Nucleus accumbens (tissue), 56 donors: ENCODE measurements at regions not wholly inside any gene's neighbourhood (a gene's known extent, or its start where the extent isn't known, plus 50 kb on each side); places are given as distances from the start of the nearest gene placed in this dataset.
"Not testable (repeated sequence)": the region's sequence is repeated elsewhere in the genome, so short reads cannot be mapped to it uniquely, and the experiment has no call there.

Experiments used
- DNase-seq, 56 donors: peaks; one replicate each; lab custom pipeline; 2025; lab: John Stamatoyannopoulos, UW

DNA sequence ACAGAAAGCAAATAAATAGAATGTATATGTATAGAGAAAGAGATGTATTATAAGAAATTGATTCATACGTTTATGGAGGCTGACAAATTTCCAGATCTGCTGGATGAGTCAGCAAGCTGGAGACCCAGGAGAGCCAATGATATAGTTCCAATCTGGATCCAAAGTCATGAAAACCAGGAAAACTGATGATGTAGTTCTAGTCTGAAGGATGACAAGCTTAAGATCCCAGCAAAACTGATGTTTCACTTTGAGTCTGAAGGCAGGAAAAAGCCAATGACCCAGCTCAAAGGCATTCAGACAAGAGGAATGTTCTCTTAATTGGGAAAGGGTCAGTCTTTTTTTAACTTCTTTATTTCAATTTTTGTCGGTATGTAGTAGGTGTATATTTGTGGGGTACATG is 102.6 kb downstream of the LHFPL1 start:
- DNase-seq, result no peak

DNA sequence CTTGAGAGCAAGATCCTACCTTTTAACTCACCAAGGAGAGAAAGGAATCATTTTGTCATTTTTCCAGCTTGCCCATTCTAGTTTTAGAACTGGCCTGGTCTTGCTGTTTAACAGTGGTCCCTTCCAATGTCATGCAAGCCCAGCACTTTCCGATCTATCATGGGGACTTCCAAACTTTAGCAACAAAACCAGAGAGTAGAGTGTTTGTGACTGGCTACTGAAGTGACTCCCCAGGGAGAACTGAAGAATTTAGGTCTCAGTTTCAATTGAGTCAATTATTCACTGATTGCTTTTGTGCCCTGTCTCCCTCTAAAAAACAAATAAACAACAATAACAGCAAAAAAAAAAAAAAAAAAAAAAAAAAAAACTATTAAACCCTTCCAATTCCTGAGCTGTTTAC is 108.3 kb downstream of the LHFPL1 start:
- DNase-seq, result no peak

DNA sequence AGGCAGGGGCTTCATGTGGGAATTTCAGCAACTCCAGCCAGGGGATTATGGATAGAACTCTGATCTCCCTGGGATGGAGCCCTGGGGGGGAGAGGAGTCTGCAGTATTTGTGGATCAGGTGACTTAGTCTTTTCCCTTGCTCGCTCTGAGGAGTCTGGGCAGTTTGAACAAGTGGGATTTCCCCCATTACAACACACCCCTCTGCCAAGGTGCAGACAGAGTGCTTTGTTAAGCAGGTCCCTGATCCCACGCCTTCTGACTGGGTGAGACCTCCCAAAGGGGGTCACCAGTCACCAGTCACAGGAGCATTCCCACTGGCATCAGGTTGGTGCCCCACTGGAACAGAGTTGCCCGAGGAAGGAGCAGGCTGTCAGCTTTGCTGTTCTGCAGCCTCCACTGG is 123.9 kb downstream of the LHFPL1 start:
- peak in 1 of 56 donors; percentile 0 for DNase-seq

DNA sequence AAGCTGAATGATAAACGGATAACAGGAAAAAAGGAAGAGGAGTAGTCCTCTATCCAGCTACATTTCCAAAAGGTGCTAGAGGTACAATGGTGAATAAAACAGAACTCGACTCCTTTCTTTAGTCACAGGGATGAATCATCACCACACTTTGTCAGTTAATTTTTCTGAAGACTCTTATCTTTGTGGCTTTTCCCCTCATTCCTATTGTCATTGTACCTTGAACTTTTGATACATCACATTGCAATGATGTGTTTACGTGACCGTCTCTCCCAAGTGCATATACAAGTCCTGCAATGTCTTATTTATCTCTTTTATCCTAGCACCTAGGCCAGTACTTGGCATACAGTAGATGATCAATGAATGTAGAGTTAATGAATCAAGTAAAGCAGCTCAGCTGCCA is 134.7 kb downstream of the LHFPL1 start:
- DNase-seq, result no peak

DNA sequence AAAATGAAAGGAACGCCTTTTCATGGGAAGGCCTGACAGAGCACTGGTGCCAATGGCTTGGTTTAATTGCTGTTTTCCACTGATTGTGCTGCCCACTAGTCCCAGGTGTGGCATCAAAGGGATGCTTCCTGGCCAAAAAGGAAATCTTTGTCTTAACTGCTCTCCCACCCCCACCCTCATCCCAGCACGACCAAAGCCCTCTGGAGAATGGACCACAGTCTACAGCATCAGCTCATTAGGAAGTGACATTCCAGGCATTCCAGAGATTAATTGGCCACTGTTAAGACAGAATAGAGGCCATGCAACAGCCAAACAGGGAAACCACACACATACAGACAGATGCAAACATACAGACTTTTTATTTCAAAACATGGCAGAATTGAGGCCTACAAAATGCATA is 143.2 kb downstream of the LHFPL1 start:
- DNase-seq, result no peak

DNA sequence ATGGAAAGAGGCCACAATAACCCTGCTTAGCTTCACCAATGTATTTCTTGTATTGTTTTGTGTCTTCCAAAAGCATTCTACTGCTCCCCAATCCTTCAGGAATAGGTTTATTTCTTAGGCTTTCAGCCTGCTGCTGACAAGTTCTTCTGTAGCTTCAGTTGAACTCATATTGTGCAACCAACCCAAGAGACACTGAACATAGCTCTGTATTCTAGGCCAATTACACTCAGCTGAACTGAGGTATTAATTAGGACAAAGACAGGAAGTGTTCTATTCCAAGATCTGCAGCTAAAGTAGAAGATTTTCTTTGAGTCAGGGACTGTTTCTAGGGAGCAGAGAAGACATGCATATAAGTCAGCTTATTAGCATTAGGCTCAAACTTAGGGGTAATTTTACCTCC is 151.8 kb downstream of the LHFPL1 start:
- no peak for DNase-seq

DNA sequence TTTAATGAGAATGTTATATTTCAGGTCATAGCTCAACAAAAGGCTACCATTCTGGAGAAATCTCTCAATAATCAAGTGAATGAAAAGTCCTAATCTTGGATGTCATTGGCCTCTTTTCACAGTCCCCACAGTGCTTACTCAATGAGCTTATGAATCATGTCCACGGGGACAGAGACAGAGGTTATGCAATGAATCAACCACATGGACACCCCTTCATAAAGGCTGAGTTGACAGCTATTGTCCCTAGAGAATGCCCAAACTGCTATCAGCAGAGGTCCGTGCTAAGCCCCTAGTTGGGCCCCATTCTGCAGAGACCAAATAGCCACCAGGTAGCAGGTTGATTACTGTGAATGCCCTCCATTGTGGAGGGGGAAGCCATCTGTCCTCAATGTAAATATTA is 158.1 kb downstream of the LHFPL1 start:
- no peak for DNase-seq

DNA sequence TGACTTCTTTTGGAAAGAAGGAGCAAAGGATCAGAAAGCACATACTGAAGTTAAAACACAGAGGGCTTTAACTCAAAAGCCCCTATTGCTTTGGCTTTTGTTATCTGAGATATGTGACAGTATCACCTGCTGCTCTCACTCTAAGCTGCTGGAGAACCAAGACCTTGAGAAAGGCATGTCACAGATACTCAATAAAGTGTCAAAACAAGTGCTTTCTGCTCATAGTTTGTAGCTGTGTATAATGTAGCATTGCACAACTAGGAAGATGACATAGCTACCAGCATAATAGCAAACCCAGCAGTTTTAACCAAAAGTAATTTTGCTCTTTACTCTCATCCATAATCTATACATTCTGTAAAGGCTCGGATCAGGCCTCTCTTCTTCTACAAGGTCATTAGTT is 159.6 kb downstream of the LHFPL1 start:
- no peak for DNase-seq

DNA sequence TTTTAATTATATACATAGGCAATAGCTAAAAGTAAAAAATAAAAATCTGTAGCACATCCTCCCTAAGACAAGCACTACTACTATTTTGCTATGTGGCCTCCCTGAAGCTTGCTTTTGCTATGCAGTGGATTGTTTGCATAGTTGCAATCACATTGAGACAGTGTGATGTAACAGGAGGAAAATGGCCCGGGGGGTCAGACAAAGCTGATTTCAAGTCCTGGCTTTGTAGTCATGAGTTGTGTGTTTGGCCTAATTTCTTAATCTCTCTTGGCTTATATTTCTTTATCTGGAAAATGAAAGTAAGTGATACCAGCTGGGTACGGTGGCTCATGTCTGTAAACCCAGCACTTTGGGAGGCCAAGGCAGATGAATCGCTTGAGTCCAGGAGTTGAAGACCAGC is 166.6 kb downstream of the LHFPL1 start:
- no peak for DNase-seq

DNA sequence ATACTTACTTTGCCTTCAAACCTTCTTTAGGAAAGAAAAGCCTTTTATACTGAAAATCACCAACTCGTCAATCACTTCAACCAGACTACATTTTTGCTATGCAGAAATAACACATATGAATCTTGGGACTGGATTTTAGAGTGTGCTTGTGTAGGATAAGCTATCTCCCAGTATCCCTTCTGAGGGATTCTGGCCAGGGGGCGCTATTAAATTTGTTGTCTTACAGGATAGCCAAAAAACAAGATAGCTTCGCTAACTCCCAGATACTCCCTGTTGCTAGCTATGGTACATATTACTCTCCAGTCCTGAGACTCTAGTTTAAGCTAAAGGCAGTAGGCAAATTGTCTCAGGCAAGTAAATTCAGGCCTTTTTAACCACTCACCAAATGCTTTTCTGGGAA is 167.2 kb downstream of the LHFPL1 start:
- no peak for DNase-seq

DNA sequence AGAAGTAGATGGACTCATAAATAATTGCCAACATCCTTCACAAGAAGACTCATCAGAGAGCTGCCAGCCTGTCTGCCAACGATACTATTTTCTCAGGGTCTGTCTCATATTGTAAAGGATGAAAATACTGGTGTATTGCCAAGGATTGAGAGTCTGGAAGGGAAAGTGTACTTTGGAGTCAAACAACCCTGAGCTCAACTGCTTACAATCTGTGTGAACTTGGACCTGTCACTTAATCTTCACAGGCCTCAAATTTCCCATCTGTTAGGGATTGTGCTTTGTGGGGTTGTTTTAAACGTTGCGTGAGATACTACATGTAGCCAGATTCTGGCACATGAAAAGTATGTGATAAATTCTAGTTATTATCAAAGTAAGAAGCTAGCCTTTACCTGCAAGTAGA is 169.1 kb downstream of the LHFPL1 start:
- no peak for DNase-seq

DNA sequence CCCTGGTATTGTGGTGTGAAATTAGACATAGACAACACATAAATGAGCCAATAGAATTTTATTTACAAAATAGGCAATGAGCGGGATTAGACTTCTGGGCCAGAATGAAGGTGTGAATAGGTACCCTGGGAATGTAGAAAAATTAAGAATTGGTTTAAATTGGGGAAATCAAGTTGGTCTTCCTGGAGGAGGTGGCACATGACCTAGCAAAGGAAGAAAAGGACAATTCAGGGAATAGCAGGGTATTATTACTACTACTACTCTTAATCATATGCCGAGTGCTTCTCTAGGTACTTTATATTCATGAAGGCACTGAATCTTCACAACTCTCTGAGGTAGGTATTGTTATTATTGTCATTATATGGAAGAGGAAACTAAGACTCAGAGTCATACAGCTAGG is 202.1 kb downstream of the LHFPL1 start:
- DNase-seq, result no peak

DNA sequence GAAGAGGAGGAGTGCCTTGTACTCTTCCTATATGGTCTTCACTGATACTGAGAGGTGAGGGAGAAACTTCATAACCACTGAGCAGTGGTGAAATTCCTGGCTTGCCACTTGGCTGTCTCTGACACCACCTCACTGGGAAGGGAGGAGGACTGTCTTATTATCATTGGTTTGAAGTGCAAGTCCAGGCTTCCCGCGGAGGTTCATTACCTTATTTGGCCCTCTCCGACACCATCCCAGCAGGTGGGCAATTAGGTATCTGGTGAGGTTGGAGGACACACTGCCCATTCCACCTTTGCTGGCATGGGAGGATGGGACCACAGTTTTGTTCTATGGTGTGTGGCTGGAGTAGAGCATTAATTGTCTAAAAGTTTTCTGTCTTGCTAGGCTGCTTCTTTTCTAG is 206.1 kb downstream of the LHFPL1 start:
- no peak for DNase-seq

DNA sequence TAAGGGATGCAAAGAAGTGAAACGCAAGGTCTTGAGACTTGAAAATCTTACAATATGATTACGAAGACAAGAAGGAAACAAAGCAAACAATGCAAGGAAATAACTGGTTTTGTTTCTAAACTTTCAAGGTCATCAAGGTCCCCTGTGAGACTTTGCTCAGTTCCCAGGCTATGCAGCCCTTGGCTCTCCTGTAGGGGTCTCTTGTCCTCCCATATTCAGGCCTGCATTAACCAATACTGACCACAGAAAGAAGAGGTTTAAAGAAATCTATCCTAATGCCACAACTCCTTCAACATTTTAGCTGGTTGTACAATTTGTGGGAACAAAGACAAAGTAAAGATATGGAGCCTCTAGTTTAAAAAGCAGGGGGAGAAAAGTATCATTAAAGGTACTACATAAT is 209.2 kb downstream of the LHFPL1 start:
- no peak for DNase-seq

DNA sequence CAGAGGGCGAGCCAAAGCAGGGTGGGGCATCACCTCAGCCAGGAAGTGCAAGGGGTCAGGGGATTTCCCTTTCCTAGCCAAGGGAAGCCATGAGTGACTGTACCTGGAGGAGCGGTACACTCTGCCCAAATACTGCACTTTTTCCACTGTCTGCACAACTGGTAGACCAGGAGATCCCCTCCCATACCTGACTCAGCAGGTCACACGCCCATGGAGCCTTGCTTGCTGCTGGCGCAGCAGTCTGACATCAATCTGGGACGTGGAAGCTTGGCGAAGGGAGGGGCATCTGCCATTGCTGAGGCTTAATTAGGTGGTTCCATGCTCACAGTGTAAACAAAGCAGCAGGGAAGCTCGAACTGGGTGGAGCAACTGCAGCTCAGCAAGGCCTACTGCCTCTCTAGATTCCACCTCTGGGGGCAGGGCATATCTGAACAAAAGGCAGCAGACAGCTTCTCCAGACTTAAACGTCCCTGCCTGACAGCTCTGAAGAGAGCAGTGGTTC is 217.7 kb downstream of the LHFPL1 start:
- not testable (repeated sequence) for DNase-seq

DNA sequence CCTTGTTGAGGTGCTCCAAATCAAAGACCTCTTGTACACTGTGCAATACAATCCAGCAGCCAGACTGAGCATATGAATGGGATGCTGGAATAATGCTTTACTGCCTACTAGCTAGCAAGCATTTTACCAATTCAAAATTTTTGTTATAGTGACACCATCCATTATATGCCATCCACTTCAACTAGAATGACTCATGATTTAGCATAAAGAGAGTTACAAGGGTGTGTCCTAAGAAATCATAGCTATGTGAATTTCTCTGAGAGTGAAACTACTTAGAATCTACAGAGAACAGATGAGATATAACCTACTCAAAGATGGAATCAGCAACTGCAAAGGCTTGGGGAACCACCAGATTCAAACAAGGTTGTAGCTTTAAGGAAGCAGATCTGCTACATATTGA is 221.9 kb downstream of the LHFPL1 start:
- DNase-seq, result no peak

DNA sequence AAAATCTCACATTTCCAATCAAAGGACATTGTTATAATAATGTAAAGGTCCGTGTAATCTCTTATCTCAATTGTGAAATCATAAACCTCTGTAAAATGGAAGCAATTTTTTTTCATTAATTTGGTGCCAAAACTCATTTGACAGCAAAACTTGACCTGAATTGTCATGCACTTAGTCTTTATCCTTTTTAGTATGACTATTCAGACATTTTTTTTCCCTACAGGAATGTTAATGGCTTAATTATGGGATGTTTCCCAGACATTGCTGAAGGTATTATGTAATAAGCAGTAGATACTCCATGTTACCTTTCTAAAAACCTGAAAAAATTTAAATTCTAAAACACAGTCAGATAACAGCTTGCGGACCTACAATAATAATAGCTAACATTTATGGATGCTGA is 228.9 kb downstream of the LHFPL1 start:
- no peak for DNase-seq

DNA sequence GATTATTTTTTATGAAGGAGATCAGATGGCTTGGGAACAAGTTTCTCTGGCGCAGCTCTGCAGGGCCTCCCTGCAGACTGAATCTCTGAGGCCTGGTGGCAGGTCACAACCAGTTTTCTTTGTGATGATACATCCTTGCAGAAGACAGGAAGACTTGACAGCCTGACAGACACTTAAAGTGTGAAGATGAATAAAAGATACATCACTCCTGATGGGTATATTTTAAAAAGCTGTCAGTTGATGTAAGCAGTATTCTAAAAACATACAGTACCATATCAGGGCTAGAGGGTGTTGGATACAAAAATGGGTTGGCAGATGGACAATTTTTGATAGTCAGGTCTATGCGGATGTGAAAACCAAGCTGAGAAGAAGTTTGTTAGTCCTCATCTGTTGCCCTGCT is 239.5 kb downstream of the LHFPL1 start:
- DNase-seq, result no peak

DNA sequence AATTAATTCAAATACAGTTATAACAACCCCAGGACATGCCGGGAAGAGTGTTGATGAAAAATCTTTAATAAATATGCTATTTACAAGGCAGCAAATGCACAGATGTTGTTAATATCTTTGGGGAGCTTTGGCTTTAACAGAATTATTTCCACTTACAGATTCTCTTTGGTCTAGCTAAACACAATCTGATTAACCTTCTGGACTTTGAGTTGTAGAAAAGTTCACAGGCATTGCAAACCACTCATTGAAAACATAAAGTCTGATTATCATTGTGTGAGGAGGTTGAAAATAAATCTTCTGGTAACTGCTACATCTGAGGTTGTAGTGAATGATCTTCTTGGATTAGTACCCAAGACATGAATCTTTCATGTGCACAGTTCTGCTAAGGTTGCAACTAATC is 255.6 kb downstream of the LHFPL1 start:
- no peak for DNase-seq

DNA sequence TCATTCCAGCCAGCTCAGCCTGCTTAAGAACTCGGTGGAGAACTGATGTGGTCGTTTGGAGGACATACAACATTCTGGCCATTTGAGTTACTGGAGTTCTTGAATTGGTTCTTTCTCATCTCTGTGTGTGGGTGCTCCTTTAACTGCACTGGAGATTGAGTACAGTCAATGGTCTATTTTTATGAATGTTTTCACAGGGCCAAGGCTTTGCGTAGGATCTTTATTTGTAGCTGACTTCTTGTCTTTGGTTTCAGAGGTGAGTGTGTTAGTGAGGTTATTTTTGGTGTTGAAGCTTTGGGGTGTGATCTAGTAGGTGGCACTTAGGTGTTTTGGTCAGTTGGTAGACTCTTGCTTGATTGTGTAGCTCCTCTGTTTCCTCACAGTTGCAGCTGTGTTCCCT is 288.4 kb downstream of the LHFPL1 start:
- no peak for DNase-seq

DNA sequence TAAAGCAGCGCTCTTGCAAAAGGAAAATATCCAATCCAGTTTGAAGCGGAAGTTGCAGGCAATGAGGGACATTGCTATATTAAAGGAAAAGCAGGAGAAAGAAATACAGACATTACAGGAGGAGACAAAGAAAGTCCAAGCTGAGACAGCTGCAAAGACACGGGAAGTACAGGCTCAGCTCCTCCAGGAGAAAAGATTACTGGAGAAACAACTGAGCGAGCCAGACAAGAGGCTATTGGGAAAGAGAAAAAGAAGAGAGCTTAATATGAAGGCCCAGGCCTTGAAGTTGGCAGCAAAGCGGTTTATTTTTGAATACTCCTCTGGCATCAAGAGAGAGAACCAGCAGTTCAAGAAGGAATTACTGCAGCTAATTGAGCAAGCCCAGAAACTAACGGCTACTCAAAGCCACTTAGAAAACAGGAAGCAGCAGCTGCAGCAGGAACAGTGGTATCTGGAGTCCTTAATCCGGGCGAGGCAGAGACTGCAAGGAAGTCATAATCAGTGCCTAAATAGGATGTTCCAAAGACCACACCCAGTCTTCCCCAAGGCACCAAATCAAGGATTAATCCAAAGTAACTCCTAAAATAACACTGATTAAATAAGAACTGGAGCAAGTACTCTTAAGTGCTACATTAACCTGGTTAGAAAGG is 298.0 kb downstream of the LHFPL1 start:
- peak in 3 of 56 donors; percentile 0 for DNase-seq

DNA sequence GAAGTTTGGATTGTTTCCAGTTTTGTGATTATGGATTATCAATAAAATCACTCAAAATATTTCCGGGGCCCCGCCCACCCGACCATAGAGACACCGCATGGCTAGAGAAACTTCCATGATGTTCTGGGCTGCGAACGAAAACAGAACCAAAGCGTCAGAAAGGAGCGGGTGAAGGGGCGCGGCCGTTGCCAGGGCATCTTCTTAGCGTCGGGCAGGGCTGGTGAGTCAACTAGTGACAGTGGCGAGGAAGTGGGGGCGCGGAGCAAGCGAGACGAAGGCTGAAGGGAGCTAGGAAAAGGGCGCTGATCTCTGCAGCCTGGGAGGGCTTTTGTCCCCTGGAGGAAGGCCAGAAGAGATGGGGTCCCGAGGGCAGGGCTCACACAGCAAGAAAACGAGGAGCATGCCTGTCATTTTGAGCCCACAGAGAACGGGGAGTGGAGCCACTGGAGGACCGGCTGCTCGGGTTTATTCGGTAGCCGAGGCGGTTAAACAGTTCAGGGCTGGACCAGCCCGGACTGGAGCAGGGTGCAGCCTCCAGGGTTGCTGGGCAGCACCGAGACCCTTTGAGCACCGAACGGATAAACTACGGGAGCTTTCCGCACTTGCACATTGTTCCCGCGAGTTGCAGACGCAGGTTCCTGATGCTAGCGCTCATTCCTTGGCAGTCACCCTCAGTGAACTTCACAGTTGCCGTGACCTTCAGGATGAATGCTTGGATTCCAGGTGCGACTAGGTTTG is 298.1 kb upstream of the TRPC5 start:
- DNase-seq, result no peak
